ES-I3 (cell line): ENCODE measurements at regions not wholly inside any gene's neighbourhood (a gene's known extent, or its start where the extent isn't known, plus 50 kb on each side); places are given as distances from the start of the nearest gene placed in this dataset.
"Not testable (repeated sequence)": the region's sequence is repeated elsewhere in the genome, so short reads cannot be mapped to it uniquely, and the experiment has no call there.

Experiments
- H3K36me3 ChIP-seq: 2 replicates; pipeline ENCODE4 v1.6.1; 2013; ENCODE audit warnings: mild to moderate bottlenecking, low read length, control low read depth, moderate library complexity; ENCODE audit not compliant: insufficient read depth
- H3K4me1 ChIP-seq: 2 replicates; pipeline ENCODE4 v1.6.1; 2013; ENCODE audit warnings: mild to moderate bottlenecking, control low read depth, low read length; ENCODE audit not compliant: insufficient read depth
- H3K9ac ChIP-seq: 2 replicates; pipeline ENCODE4 v1.6.1; 2013; ENCODE audit warnings: low read depth, mild to moderate bottlenecking, low read length, moderate library complexity
- H3K9me3 ChIP-seq: 2 replicates; pipeline ENCODE4 v1.6.1; 2013; ENCODE audit warnings: mild to moderate bottlenecking, low read length, moderate library complexity; ENCODE audit not compliant: control insufficient read depth, insufficient read depth

DNA sequence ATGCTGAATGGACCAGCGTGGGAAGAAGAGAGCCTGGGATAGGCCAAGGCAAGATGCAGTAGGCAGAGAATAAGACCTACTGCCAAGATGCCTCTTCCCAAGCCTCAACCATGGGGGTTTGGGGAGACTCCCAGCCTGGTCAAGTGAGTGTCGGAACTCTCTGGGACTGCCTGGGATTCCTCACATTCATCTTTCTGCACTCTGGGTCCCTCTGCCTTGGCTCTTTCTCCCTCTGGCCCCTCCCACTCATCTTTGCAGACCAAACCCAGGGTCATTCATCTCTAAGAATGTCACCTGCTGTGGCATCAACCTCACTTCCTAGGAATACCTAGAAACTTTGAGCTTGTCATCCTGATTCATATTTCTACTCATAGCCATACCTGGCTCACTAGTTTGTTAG is 211.3 kb upstream of the HNRNPA3 start:
- Histone ChIP-seq H3K36me3 (no peaks in the 10 kb centered on the region), H3K9ac (no peak overlapping the region), H3K9me3 (no peaks in the 10 kb centered on the region), H3K4me1 (peaks cover 8% of the 10 kb centered on the region; the same call in 1 of the 2 replicates)

DNA sequence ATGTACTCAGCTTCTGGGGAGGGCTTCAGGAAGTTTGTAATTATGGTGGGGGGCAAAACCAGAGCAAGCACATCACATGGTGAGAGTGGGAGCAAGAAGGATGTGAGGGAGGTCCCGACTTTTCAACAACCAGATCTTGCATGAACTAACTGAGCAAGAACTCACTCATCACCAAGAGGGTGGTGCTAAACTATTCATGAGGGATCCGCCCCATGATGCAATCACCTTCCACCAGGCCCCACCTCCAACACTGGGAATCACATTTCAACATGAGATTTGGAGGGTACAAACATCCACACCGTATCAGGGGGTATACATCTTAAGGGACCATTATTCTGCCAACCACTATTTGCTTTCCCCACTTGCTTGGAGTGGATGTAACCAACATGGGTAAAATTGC is 209.6 kb upstream of the HNRNPA3 start:
- no peaks in the 10 kb centered on the region for H3K9me3 ChIP-seq

DNA sequence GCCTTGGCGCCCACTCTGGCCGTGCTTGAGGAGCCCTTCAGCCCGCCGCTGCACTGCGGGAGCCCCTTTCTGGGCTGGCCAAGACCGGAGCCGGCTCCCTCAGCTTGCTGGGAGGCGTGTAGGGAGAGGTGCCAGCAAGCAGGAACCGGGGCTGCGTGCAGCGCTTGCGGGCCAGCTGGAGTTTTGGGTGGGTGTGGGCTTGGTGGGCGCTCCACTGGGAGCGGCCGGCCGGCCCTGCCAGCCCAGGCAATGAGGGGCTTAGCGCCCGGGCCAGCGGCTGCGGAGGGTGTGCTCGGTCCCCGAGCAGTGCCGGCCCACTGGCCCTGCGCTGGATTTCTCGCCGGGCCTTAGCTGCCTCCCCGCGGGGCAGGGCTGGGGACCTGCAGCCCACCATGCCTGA is 204.9 kb upstream of the HNRNPA3 start:
- not testable (repeated sequence) for H3K4me1 ChIP-seq, H3K9me3 ChIP-seq, H3K9ac ChIP-seq, H3K36me3 ChIP-seq

More for the DNA sequence above, 209.6 kb upstream of the HNRNPA3 start:
- H3K9ac ChIP-seq = no peak overlapping the region
- peaks cover 8% of the 10 kb centered on the region; the same call in 1 of the 2 replicates for H3K4me1 ChIP-seq
- no peaks in the 10 kb centered on the region for H3K36me3 ChIP-seq

DNA sequence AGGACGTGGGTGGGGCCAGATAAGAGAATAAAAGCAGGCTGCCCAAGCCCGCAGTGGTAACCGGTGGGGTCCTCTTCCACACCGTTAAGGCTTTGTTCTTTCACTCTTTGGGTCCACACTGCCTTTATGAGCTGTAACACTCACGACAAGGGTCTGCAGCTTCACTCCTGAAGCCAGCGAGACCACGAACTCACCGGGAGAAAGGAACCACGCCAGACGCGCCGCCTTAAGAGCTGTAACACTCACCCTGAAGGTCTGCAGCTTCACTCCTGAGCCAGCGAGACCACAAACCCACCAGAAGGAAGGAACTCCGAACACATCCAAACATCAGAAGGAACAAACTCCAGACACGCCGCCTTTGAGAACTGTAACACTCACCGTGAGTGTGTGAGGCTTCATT is 203.9 kb upstream of the HNRNPA3 start:
- H3K4me1 ChIP-seq, H3K9me3 ChIP-seq: not testable (repeated sequence)

DNA sequence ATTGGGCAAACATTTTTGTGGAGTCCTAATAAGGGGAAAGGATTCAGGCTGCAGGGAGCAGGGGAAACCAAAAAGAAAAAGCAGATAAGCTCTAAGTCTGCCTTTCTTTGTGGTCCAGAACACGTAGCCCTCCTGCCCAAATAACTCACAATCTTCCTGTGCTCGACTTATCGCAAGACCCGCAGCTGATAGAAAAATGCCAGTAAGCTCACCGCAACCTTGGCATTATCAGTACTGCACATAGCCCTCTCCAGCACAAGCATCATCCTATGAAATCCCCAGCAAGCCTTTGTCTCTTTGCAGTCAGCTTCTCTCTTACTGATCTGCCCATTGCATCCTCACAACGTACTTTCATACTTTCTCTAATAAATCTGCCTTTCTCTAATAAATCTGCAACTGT is 202.4 kb upstream of the HNRNPA3 start:
- Histone ChIP-seq H3K9me3 (no peaks in the 10 kb centered on the region), H3K9ac (no peak overlapping the region), H3K36me3 (no peaks in the 10 kb centered on the region), H3K4me1 (no peaks in the 10 kb centered on the region)

More for the DNA sequence above, 203.9 kb upstream of the HNRNPA3 start:
- H3K9ac ChIP-seq, H3K36me3 ChIP-seq: not testable (repeated sequence)

DNA sequence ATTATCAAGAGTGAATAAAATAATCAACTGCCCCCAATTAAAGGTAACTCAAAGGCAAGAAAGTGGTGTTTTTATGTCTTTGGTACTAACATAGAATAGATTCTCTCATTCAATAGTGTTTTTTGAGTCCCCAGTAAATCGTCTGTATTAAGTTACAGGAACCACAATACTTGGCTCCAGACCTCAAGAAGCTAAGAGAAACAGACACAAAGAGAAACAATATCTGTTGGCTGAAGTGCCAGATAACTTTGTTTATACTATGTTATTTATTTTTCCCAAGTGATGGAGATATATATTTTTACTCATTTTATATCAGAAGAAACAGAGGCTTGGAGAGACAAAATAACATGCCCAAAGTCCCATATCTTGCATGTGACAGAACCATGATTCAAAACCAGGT is 201.7 kb upstream of the HNRNPA3 start:
- Histone ChIP-seq H3K9ac (no peak overlapping the region), H3K4me1 (no peaks in the 10 kb centered on the region), H3K36me3 (no peaks in the 10 kb centered on the region), H3K9me3 (no peaks in the 10 kb centered on the region)

DNA sequence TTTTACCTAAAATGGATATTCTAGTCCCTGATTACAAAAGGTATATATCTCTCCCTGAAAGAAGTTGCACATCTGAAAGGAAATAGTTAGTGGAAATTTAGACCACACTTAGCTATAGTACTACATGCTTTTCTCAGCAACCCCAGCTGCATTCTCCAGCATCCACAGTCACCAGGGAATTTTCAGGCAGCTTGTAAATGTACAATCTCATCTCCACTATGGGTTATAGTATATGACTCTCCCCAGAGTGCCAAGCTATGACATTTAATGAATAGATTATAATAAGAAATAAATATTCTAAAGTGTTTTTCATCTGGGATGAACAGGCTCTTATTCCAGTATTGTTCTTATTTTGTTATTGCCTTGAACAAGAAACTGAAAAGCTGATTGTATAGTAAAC is 197.6 kb upstream of the HNRNPA3 start:
- Histone ChIP-seq H3K9me3 (no peaks in the 10 kb centered on the region), H3K4me1 (no peaks in the 10 kb centered on the region), H3K36me3 (no peaks in the 10 kb centered on the region), H3K9ac (no peak overlapping the region)

DNA sequence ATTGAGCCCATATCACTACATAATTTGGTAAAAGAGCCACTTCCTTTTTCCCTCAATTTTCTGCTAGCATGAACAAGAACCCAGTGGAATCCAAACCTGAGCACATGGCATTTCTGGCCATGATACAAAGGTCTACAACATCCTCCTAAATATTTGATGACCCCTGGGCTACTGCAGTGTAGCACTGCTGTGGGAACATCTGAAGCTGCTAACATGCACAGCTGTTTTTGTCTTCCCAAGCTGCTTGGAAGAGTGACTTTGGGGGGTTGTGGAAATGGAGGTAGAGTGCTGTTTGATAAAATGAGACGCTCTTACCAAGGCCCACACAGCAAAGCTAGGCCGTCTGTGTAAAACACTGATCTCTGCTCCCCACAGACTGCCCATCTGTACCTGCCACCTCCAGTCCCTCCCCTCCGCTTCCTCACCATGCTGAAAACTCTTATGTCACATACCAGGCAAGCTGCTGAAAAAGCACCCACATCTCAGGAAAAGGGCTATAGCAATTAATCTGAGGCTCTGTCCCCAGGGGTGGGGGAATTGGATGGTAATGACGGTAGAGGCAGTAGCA is 197.2 kb upstream of the HNRNPA3 start:
- Histone ChIP-seq H3K9ac (no peak overlapping the region), H3K36me3 (no peaks in the 10 kb centered on the region), H3K9me3 (no peaks in the 10 kb centered on the region), H3K4me1 (no peaks in the 10 kb centered on the region)

DNA sequence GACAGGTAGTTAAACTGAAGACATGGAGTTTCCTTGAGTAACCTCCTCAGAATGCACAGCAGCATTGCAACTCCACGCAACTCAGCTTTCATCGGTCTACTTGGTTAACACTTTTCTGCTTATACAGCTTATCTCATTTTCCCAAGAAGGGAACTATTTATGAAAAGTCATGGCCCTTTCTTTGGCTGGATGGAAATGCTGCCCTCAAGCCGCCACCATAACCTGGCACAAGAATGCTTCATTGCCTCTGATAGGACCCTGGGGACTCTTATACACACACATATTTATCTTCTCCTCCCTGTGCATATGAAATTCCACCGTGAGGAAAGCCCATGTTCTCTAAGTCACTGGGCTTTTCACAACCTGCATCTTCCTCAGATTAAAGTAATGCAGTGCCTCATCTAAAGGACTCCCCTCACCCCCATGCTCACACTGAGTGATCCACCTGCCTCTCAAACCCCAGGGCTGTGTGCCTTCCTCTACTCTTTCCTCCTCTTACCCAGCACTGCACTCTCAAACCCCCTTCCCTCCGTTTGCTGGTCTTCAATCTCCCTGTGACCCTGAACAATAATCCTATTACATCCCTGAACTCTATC is 192.0 kb upstream of the HNRNPA3 start:
- no peaks in the 10 kb centered on the region for H3K9me3 ChIP-seq
- no peaks in the 10 kb centered on the region for H3K36me3 ChIP-seq
- H3K4me1 ChIP-seq = no peaks in the 10 kb centered on the region
- no peak overlapping the region for H3K9ac ChIP-seq

DNA sequence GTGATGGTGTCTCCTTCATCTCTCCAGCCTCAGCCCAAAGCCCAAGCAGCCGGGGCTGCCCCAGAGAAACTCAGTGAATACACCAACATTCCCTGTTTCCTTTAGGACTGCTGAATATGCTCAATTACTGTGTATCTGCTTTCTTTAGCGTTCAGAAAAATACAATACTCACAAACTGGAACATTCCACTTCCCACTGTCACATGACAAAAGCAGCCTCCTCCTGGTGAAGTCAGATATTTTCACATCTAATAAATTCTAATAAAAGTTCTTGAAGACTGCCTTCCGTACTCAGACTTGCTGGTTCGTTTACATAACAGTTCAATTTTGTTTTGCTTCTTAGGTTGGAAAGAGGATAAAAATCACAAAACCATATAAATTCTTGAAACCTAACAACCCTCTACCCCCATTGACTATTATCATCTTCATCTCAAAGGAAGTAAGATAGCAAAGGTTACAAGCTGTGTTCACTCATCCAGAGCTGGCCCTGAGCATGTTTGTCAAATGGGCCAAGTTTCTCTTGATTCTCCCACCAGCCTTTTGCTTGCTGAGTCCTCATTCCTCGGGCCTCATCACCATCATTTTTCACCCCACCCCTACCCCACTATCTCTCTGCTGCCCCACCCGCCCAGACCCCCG is 190.8 kb upstream of the HNRNPA3 start:
- Histone ChIP-seq H3K36me3 (no peaks in the 10 kb centered on the region), H3K9me3 (no peaks in the 10 kb centered on the region), H3K9ac (no peak overlapping the region), H3K4me1 (no peaks in the 10 kb centered on the region)

DNA sequence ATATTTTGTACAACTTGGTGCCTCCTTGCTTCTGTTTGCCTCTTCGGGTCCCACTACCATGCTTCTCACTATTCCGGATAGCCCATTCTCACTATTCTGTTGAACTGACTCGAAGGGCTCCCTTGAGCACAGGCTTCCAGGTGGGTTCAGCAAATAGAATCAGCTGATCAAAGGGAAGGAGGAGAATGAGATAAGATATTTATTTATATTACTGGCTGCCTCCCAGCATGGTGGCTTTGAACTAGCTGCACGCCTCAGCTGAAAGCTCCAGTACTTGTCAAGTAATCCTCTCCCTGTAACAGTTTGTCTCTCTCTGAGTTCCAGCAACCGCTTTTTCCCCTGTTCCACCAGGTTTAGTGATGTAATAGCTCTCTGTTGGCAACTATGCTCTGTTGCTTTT is 187.8 kb upstream of the HNRNPA3 start:
- Histone ChIP-seq H3K4me1 (no peaks in the 10 kb centered on the region; the same call in 1 of the 2 replicates), H3K9me3 (no peaks in the 10 kb centered on the region), H3K9ac (no peak overlapping the region), H3K36me3 (no peaks in the 10 kb centered on the region)

DNA sequence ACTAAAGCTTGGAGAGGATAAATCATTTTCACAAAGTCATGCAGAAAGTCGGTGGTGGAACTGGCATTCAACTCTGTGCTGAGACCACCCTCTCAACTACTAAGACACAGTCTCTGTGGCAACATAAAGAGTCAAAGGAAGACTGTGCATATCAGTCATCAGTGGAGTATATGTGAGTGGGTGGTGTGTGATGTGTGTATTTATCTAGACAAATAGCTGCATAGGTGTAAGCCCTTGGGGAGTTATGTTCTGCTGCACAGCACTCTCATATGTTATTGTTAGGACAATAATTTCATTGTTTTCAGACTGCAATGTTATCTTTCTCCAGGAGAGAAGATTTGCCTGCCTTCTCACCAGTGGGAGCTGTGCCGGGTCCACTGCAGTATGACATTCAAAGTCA is 186.3 kb upstream of the HNRNPA3 start:
- Histone ChIP-seq H3K36me3 (no peaks in the 10 kb centered on the region), H3K4me1 (no peaks in the 10 kb centered on the region; the same call in 1 of the 2 replicates), H3K9me3 (no peaks in the 10 kb centered on the region), H3K9ac (no peak overlapping the region)

DNA sequence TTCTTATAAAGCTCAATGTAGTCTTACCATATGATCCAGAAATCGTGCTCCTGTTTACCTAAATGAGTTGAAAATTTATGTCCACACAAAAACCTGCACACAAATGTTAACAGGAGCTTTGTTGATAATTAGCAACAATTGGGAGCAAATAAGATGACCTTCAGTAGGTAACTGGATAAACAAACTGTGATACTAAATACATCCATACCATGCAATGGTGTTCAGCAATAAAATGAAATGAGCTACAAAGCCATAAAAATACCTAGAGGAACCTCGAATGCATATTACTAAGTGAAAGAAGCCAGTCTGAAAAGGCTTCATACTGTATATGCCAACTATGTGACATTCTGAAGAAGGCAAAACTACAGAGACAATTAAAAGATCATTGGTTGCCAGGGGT is 185.6 kb upstream of the HNRNPA3 start:
- no peaks in the 10 kb centered on the region for H3K9me3 ChIP-seq
- H3K4me1 ChIP-seq = no peaks in the 10 kb centered on the region; the same call in 1 of the 2 replicates
- H3K9ac ChIP-seq = no peak overlapping the region
- H3K36me3 ChIP-seq = no peaks in the 10 kb centered on the region

DNA sequence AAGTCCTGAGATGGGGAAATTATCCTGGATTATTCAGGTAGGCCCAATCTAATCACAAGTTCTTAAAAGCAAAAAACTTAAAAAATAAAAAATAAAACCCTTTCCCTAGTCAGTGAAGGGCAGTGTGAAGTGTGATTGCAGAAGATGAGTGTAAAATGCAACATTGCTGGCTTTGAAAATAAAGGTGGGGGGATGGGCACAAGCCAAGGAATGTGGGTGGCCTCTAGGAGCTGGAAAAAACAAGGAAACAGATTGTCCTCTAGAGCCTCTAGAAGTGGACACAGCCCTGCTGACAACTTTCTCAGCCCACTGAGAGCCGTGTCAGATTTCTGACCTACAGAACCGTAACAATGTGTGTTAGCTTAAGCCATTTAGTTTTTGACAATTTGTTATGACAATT is 184.3 kb upstream of the HNRNPA3 start:
- H3K9ac ChIP-seq = no peak overlapping the region
- H3K4me1 ChIP-seq = no peaks in the 10 kb centered on the region; the same call in 1 of the 2 replicates
- no peaks in the 10 kb centered on the region for H3K9me3 ChIP-seq
- H3K36me3 ChIP-seq = no peaks in the 10 kb centered on the region

DNA sequence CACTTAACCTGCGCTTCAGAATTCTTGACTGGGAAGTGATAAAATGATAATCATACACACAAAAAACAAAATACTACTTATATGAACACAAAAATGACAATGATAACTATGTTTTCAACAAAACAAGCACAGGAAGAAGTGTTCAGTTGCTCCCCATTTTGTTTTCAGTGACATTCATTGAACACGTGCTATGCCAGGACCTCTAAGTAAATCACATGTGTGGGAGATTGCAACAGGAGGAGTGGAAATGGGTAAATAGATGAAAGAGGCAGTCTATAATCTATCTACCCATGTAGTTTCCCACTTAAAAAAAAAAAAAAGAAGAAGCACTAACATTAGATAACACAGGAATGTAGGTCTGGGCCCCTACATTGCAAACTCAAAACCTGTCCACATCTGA is 183.5 kb upstream of the HNRNPA3 start:
- Histone ChIP-seq H3K36me3 (no peaks in the 10 kb centered on the region), H3K4me1 (no peaks in the 10 kb centered on the region; the same call in 1 of the 2 replicates), H3K9me3 (no peaks in the 10 kb centered on the region), H3K9ac (no peak overlapping the region)
